ENCODE measurements at regions not wholly inside any gene's neighbourhood (a gene's known extent, or its start where the extent isn't known, plus 50 kb on each side); places are given as distances from the start of the nearest gene placed in this dataset.

GRCh38 chr12:86663716-86664115, 407.5 kb upstream of the MGAT4C start:
- TF ChIP-seq RAD21 (conservative IDR thresholded peaks at IDR 0.05), result no peak
- no peak for TF ChIP-seq EZH2 (IDR thresholded peaks at IDR 0.05; ENCODE audit: borderline replicate concordance, insufficient read depth, low read length, poor library complexity, severe bottlenecking)
- TF ChIP-seq REST (IDR thresholded peaks at IDR 0.05; ENCODE audit: borderline replicate concordance), result no peak
- no peak for TF ChIP-seq CTCF (IDR thresholded peaks at IDR 0.05; ENCODE audit: poor library complexity, severe bottlenecking)

All from neural cell (in vitro differentiated cells).